Stimulated activated CD8-positive, alpha-beta memory T cell treated with anti-CD3 and anti-CD28 coated beads, Interleukin-15, amount 100 ng/mL, for 48 hours (primary cell): ENCODE measurements at regions not wholly inside any gene's neighbourhood (a gene's known extent, or its start where the extent isn't known, plus 50 kb on each side); places are given as distances from the start of the nearest gene placed in this dataset.
"Not testable (repeated sequence)": the region's sequence is repeated elsewhere in the genome, so short reads cannot be mapped to it uniquely, and the experiment has no call there.

Experiments
- DNase-seq, 2 donors: peaks; one replicate each; pipeline ENCODE4 v3.0.0-alpha.2; 2020; ENCODE audit warnings: low read depth in 2 of 2

- no peak for DNase-seq
Measured at GRCh38 chr5:154624341-154624740, 130.8 kb upstream of the LARP1 start.

GRCh38 chr5:154620411-154620810 lies 134.8 kb upstream of the LARP1 start:
- no peak for DNase-seq

- no peak for DNase-seq
Measured at GRCh38 chr5:154618696-154619095, 136.5 kb upstream of the LARP1 start.

- DNase-seq: no peak
Measured at GRCh38 chr5:154614595-154614994, 136.6 kb upstream of the HAND1 start.

GRCh38 chr5:154614125-154614524 lies 136.1 kb upstream of the HAND1 start:
- no peak for DNase-seq

GRCh38 chr5:154612666-154613065 lies 134.6 kb upstream of the HAND1 start:
- no peak for DNase-seq

GRCh38 chr5:154611341-154611767 lies 133.3 kb upstream of the HAND1 start:
- DNase-seq: no peak

GRCh38 chr5:154610321-154611154 lies 132.5 kb upstream of the HAND1 start:
- peak; percentile 59 to 65 for DNase-seq

- DNase-seq: no peak
Measured at GRCh38 chr5:154609251-154609650, 131.2 kb upstream of the HAND1 start.

GRCh38 chr5:154608531-154609011 lies 130.5 kb upstream of the HAND1 start:
- no peak for DNase-seq

GRCh38 chr5:154607746-154608145 lies 129.7 kb upstream of the HAND1 start:
- no peak for DNase-seq

- no peak for DNase-seq
Measured at GRCh38 chr5:154606246-154606645, 128.2 kb upstream of the HAND1 start.

GRCh38 chr5:154603953-154604679 lies 126.1 kb upstream of the HAND1 start:
- no peak for DNase-seq

GRCh38 chr5:154603485-154603884 lies 125.5 kb upstream of the HAND1 start:
- DNase-seq: no peak

GRCh38 chr5:154603011-154603410 lies 125.0 kb upstream of the HAND1 start:
- DNase-seq: no peak

- no peak for DNase-seq
Measured at GRCh38 chr5:154601014-154601413, 123.0 kb upstream of the HAND1 start.

GRCh38 chr5:154598021-154598420 lies 120.0 kb upstream of the HAND1 start:
- no peak for DNase-seq

GRCh38 chr5:154596844-154597243 lies 118.8 kb upstream of the HAND1 start:
- not testable (repeated sequence) for DNase-seq

- no peak for DNase-seq
Measured at GRCh38 chr5:154595662-154596061, 117.6 kb upstream of the HAND1 start.

- no peak for DNase-seq
Measured at GRCh38 chr5:154593796-154594195, 115.8 kb upstream of the HAND1 start.

GRCh38 chr5:154593071-154593470 lies 115.0 kb upstream of the HAND1 start:
- DNase-seq: no peak

- DNase-seq: no peak
Measured at GRCh38 chr5:154590093-154590724, 112.2 kb upstream of the HAND1 start.
